GM13977 (cell line): ENCODE measurements at regions not wholly inside any gene's neighbourhood (a gene's known extent, or its start where the extent isn't known, plus 50 kb on each side); places are given as distances from the start of the nearest gene placed in this dataset.

Source experiments
- DNase-seq: peaks from one replicate; pipeline ENCODE4 v3.0.0; 2012; ENCODE audit warnings: low spot score
- CTCF ChIP-seq: IDR thresholded peaks from 2 replicates; pipeline ENCODE4 v1.5.1; 2012; ENCODE audit warnings: mild to moderate bottlenecking, control low read depth; ENCODE audit not compliant: insufficient read depth; ENCODE audit errors: extremely low read depth, missing control alignments
- in situ Hi-C: fragments of 300-500 bp; cut with MboI; formaldehyde crosslinking; loops from one replicate; pipeline ENCODE4 v1.12.0; 2022; ENCODE audit warnings: low sequenced_read_pairs, low pct_unique_long_range_greater_than_20kb, mixed read lengths, inconsistent platforms; ENCODE audit not compliant: unreplicated experiment

GRCh38 chr6:33902457-33902853 lies 98.7 kb upstream of the MLN start:
- DNase-seq, result no peak
- no peak for TF ChIP-seq CTCF
- in situ Hi-C loops, result no loop called here

GRCh38 chr6:33901822-33902456 lies 98.1 kb upstream of the MLN start:
- in situ Hi-C loops, result no loop called here
- no peak for DNase-seq
- TF ChIP-seq CTCF, result no peak

DNA sequence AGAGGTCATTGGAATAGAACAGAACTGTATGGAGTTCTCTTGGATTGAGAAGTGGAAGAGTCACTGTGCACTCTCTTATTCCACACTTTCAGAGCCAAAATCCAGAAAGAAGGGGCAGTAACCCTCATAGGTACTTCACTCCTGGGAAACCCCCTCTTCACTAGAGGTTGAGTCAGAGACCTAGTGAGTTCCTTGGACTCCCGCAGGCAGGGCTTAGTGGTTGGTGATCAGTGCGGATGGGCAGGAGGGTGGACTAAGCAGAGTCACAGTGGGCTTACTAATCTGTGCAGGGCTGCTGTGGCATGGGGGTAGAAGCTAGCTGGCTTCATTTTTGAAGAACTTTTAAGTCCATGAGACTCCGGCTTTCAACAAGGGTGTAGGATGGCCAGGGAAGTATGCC lies 95.0 kb upstream of the MLN start:
- TF ChIP-seq CTCF, result no peak
- no peak for DNase-seq
- in situ Hi-C loops, result no loop called here

DNA sequence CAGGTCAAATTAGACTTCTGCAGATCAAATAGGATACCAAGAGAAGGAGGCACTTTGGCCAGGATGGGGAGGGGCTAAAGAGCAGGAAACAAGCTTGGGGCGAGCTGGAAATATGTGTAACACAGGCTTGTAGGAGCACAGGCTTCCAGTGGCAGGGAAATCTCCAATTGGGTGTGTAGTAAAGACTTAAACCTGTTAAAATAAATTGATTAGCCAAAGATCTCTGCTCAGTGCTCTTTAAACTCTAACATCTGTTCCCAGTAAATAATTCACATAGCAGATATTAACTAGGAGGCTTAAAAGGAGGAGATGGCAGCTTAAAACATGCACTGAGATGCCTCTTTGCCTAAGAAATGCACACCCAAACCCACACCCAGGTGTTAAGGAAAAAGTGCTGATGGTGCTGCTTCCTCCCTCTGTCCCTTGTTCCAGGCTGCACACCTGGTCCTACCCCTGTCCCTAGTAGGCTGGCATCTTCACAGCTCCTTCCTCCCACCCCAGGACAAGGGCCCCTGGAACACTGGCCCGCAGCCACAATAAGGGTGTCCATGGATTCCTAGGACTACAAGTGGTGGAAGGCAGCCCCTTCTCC lies 93.5 kb upstream of the MLN start:
- DNase-seq, result no peak
- in situ Hi-C loops, result no loop called here
- no peak for TF ChIP-seq CTCF

- in situ Hi-C loops, result no loop called here
- TF ChIP-seq CTCF, result no peak
- DNase-seq, result no peak
Measured at GRCh38 chr6:33896391-33897188, 92.8 kb upstream of the MLN start.

GRCh38 chr6:33895988-33896387 lies 92.2 kb upstream of the MLN start:
- no peak for TF ChIP-seq CTCF
- DNase-seq, result no peak
- in situ Hi-C loops, result no loop called here
